ENCODE measurements at regions not wholly inside any gene's neighbourhood (a gene's known extent, or its start where the extent isn't known, plus 50 kb on each side); places are given as distances from the start of the nearest gene placed in this dataset.
"Not testable (repeated sequence)": the region's sequence is repeated elsewhere in the genome, so short reads cannot be mapped to it uniquely, and the experiment has no call there.

GRCh38 chr12:16807731-16808130 lies 201.8 kb upstream of the LMO3 start:
- no peak for DNase-seq

- DNase-seq = peak; percentile 82
Measured at GRCh38 chr12:16796168-16796567, 190.2 kb upstream of the LMO3 start.

GRCh38 chr12:16789204-16789790 lies 183.3 kb upstream of the LMO3 start:
- no peak for DNase-seq

- no peak for DNase-seq
Measured at GRCh38 chr12:16788506-16789203, 182.7 kb upstream of the LMO3 start.

GRCh38 chr12:16785953-16786352 lies 180.0 kb upstream of the LMO3 start:
- no peak for DNase-seq

- no peak for DNase-seq
Measured at GRCh38 chr12:16785524-16785923, 179.6 kb upstream of the LMO3 start.

GRCh38 chr12:16769129-16769528 lies 163.2 kb upstream of the LMO3 start:
- not testable (repeated sequence) for DNase-seq

- DNase-seq = no peak
Measured at GRCh38 chr12:16766736-16767135, 160.8 kb upstream of the LMO3 start.

GRCh38 chr12:16763901-16764300 lies 157.9 kb upstream of the LMO3 start:
- DNase-seq = no peak

GRCh38 chr12:16756833-16757555 lies 151.0 kb upstream of the LMO3 start:
- DNase-seq = peak; percentile 47

- DNase-seq = no peak
Measured at GRCh38 chr12:16730772-16731171, 124.8 kb upstream of the LMO3 start.

- no peak for DNase-seq
Measured at GRCh38 chr12:16726879-16727278, 120.9 kb upstream of the LMO3 start.

GRCh38 chr12:16719713-16720416 lies 113.9 kb upstream of the LMO3 start:
- DNase-seq = no peak

GRCh38 chr12:16716928-16717327 lies 111.0 kb upstream of the LMO3 start:
- DNase-seq = no peak

- DNase-seq = no peak
Measured at GRCh38 chr12:16692099-16692498, 86.1 kb upstream of the LMO3 start.

GRCh38 chr12:16691624-16692023 lies 85.7 kb upstream of the LMO3 start:
- DNase-seq = no peak

- no peak for DNase-seq
Measured at GRCh38 chr12:16688200-16688599, 82.2 kb upstream of the LMO3 start.

GRCh38 chr12:16685107-16685506 lies 79.1 kb upstream of the LMO3 start:
- no peak for DNase-seq

- DNase-seq = no peak
Measured at GRCh38 chr12:16681196-16681595, 75.2 kb upstream of the LMO3 start.

GRCh38 chr12:16675438-16675837 lies 69.5 kb upstream of the LMO3 start:
- no peak for DNase-seq

- no peak for DNase-seq
Measured at GRCh38 chr12:16674885-16675284, 68.9 kb upstream of the LMO3 start.

GRCh38 chr12:16670456-16671050 lies 64.6 kb upstream of the LMO3 start:
- no peak for DNase-seq

- no peak for DNase-seq
Measured at GRCh38 chr12:16669756-16670155, 63.8 kb upstream of the LMO3 start.

All from NCI-H2227 treated with DMSO at 0.1 percent for 48 hours (cell line).